ENCODE measurements at regions not wholly inside any gene's neighbourhood (a gene's known extent, or its start where the extent isn't known, plus 50 kb on each side); places are given as distances from the start of the nearest gene placed in this dataset.
A peak's percentile ranks its signal among the peaks of the same experiment; 100 is the strongest.

- TF ChIP-seq KIAA2018 (CRISPR knock-in tag; IDR thresholded peaks at IDR 0.05; ENCODE audit: borderline replicate concordance) (no peak), ZNF589 (CRISPR knock-in tag; conservative IDR thresholded peaks at IDR 0.05) (no peak), ZNF703 (CRISPR knock-in tag; IDR thresholded peaks at IDR 0.05; ENCODE audit: borderline replicate concordance) (no peak), HNF1A (IDR thresholded peaks at IDR 0.05; ENCODE audit: low read depth) (peak; percentile 56), HNF1A (CRISPR knock-in tag; IDR thresholded peaks at IDR 0.05; ENCODE audit: borderline replicate concordance) (peak; percentile 77; the same call in 1 of the 2 replicates), LCORL (IDR thresholded peaks at IDR 0.05) (peak; percentile 50), LCORL (CRISPR knock-in tag; IDR thresholded peaks at IDR 0.05) (peak; percentile 89), ZNF512 (CRISPR knock-in tag; IDR thresholded peaks at IDR 0.05) (no peak), ZNF660 (CRISPR knock-in tag; IDR thresholded peaks at IDR 0.05; ENCODE audit: borderline replicate concordance, low read depth) (no peak), ZNF770 (CRISPR knock-in tag; IDR thresholded peaks at IDR 0.05) (peak; percentile 8; the same call in 1 of the 2 replicates), MED8 (CRISPR knock-in tag; IDR thresholded peaks at IDR 0.05; ENCODE audit: insufficient replicate concordance) (no peak)
Observed at GRCh38 chr4:159420162-159421057, 317.5 kb downstream of the RAPGEF2 start (continued).
